ENCODE measurements at regions not wholly inside any gene's neighbourhood (a gene's known extent, or its start where the extent isn't known, plus 50 kb on each side); places are given as distances from the start of the nearest gene placed in this dataset.

- H3K36me3 ChIP-seq (ENCODE audit: control insufficient read depth in 4 of 4, insufficient read depth in 4 of 4, low read length in 4 of 4): no peaks in the 10 kb centered on the region
- H3K27ac ChIP-seq (ENCODE audit: low read depth in 1 of 2, low read length in 1 of 2): no peak overlapping the region
- no peak overlapping the region for H3K4me3 ChIP-seq
- H3K4me1 ChIP-seq (ENCODE audit: control insufficient read depth in 5 of 5, insufficient read depth in 5 of 5, low read length in 5 of 5): peaks cover 0 to 21% (median 4%) of the 10 kb centered on the region in 5 donors
- 89 to 94% methylated on average over 23 of the region's 23 CpGs for WGBS, 2 donors
- no peak for ATAC-seq (ENCODE audit: insufficient read depth, low FRiP score)
- H3K9ac ChIP-seq (ENCODE audit: insufficient read depth in 1 of 2, low read length in 2 of 2): no peak overlapping the region
- no peak for TF ChIP-seq CTCF (IDR thresholded peaks at IDR 0.05; ENCODE audit: control extremely low read depth, extremely low read depth)
- no peak for DNase-seq
- peaks cover 0 to 2% (median 0%) of the 10 kb centered on the region in 3 donors for H3K27me3 ChIP-seq (ENCODE audit: control insufficient read depth in 3 of 3, insufficient read depth in 3 of 3, low read length in 2 of 3)
- H3K9me3 ChIP-seq (ENCODE audit: control insufficient read depth in 4 of 4, insufficient read depth in 3 of 4, low read length in 3 of 4): no peaks in the 10 kb centered on the region
These were observed 53.6 kb upstream of the ELN start for GRCh38 chr7:73974101-73974947.

GRCh38 chr7:73974948-73975926, 52.7 kb upstream of the ELN start:
- no peak overlapping the region for H3K9ac ChIP-seq (ENCODE audit: insufficient read depth in 1 of 2, low read length in 2 of 2)
- peaks cover 0 to 2% (median 0%) of the 10 kb centered on the region in 3 donors for H3K27me3 ChIP-seq (ENCODE audit: control insufficient read depth in 3 of 3, insufficient read depth in 3 of 3, low read length in 2 of 3)
- H3K4me3 ChIP-seq: no peak overlapping the region
- no peak for ATAC-seq (ENCODE audit: insufficient read depth, low FRiP score)
- no peak overlapping the region for H3K27ac ChIP-seq (ENCODE audit: low read depth in 1 of 2, low read length in 1 of 2)
- no peaks in the 10 kb centered on the region for H3K9me3 ChIP-seq (ENCODE audit: control insufficient read depth in 4 of 4, insufficient read depth in 3 of 4, low read length in 3 of 4)
- peak in 1 of 3 donors; percentile 46 for DNase-seq
- H3K36me3 ChIP-seq (ENCODE audit: control insufficient read depth in 4 of 4, insufficient read depth in 4 of 4, low read length in 4 of 4): no peaks in the 10 kb centered on the region
- 82 to 92% methylated on average over 30 of the region's 30 CpGs for WGBS, 2 donors
- peaks cover 0 to 21% (median 4%) of the 10 kb centered on the region in 5 donors for H3K4me1 ChIP-seq (ENCODE audit: control insufficient read depth in 5 of 5, insufficient read depth in 5 of 5, low read length in 5 of 5)
- no peak for TF ChIP-seq CTCF (IDR thresholded peaks at IDR 0.05; ENCODE audit: control extremely low read depth, extremely low read depth)

GRCh38 chr7:73976761-73977618, 51.0 kb upstream of the ELN start:
- Histone ChIP-seq H3K36me3 (ENCODE audit: control insufficient read depth in 4 of 4, insufficient read depth in 4 of 4, low read length in 4 of 4) (no peaks in the 10 kb centered on the region), H3K27me3 (ENCODE audit: control insufficient read depth in 3 of 3, insufficient read depth in 3 of 3, low read length in 2 of 3) (peaks cover 0 to 6% (median 0%) of the 10 kb centered on the region in 3 donors), H3K4me1 (ENCODE audit: control insufficient read depth in 5 of 5, insufficient read depth in 5 of 5, low read length in 5 of 5) (peaks cover 0 to 21% (median 4%) of the 10 kb centered on the region in 5 donors), H3K27ac (ENCODE audit: low read depth in 1 of 2, low read length in 1 of 2) (no peak overlapping the region), H3K9me3 (ENCODE audit: control insufficient read depth in 4 of 4, insufficient read depth in 3 of 4, low read length in 3 of 4) (no peaks in the 10 kb centered on the region), H3K9ac (ENCODE audit: insufficient read depth in 1 of 2, low read length in 2 of 2) (no peak overlapping the region), H3K4me3 (no peak overlapping the region)
- DNase-seq (peak in 1 of 3 donors; percentile 49), ATAC-seq (ENCODE audit: insufficient read depth, low FRiP score) (no peak)
- 82 to 89% methylated on average over 24 of the region's 24 CpGs for WGBS, 2 donors
- no peak for TF ChIP-seq CTCF (IDR thresholded peaks at IDR 0.05; ENCODE audit: control extremely low read depth, extremely low read depth)

All from lung (tissue), 11 donors.